RWPE1 (cell line): ENCODE measurements at regions not wholly inside any gene's neighbourhood (a gene's known extent, or its start where the extent isn't known, plus 50 kb on each side); places are given as distances from the start of the nearest gene placed in this dataset.

ENCODE experiments used
- CTCF ChIA-PET: fragments of 350-600 bp; sonication (Branson Sonifier 250); formaldehyde crosslinking; extraction: SDS; loops from one replicate; lab custom pipeline; 2021; lab: Yijun Ruan, JAX
- POLR2A ChIA-PET: fragments of 400-600 bp; formaldehyde crosslinking; extraction: SDS; loops from one replicate; lab custom pipeline; 2020; ENCODE audit warnings: antibody characterized with exemption; ENCODE audit not compliant: low non-redundant PET; lab: Yijun Ruan, JAX
- DNase-seq: peaks from one replicate; pipeline ENCODE4 v3.0.0; 2012; ENCODE audit warnings: low spot score
- H3K27ac ChIP-seq: fragments of 450-650 bp; 2 replicates; pipeline ENCODE4 v1.5.1; 2017
- TF ChIP-seq, protein P1 (sequence below): fragments of 450-650 bp; conservative IDR thresholded peaks from 2 replicates; pipeline ENCODE4 v1.5.1; 2017; ENCODE audit warnings: low read depth, mild to moderate bottlenecking

DNA sequence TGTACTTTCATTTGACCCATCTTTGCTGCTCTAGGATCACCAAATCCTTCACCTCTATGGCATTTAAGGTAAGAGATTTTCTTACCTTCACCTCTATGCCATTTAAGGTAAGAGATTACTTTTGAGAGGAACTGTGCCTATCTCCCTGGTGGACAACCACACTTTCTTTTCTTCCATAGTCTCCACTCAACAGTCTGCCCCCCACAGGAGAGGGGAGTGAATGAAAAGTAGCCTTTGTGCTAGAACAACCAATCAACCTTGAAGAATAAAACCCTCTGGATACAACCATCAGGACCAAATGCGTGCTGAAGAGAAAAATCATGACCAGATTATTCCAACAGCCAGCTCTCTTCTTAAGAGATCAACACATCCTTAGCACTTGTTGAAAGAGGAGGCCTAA is 258.6 kb upstream of the TMPO start:
- TF ChIP-seq, protein P1, sequence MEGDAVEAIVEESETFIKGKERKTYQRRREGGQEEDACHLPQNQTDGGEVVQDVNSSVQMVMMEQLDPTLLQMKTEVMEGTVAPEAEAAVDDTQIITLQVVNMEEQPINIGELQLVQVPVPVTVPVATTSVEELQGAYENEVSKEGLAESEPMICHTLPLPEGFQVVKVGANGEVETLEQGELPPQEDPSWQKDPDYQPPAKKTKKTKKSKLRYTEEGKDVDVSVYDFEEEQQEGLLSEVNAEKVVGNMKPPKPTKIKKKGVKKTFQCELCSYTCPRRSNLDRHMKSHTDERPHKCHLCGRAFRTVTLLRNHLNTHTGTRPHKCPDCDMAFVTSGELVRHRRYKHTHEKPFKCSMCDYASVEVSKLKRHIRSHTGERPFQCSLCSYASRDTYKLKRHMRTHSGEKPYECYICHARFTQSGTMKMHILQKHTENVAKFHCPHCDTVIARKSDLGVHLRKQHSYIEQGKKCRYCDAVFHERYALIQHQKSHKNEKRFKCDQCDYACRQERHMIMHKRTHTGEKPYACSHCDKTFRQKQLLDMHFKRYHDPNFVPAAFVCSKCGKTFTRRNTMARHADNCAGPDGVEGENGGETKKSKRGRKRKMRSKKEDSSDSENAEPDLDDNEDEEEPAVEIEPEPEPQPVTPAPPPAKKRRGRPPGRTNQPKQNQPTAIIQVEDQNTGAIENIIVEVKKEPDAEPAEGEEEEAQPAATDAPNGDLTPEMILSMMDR = no peak
- POLR2A ChIA-PET = no interaction called here
- CTCF ChIA-PET = no interaction called here

DNA sequence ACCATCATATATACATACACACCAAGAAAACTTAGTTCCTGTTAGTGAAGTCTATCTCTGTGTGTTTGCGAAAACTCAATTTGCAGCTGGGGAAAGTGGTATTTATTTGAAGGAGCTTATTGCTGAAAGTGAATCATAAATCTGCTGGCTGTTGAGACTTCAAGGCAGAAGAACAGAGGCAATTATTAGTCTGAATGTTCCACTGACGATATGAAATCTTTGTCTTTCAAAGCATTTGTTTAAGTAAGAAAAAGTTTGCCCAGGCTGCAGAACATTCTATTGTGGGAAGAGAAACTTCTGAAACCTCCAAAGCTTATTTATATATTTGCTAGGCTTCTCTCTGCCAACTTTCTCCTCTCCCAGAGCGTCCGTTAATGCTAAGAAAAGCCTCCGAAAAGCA is 255.7 kb upstream of the TMPO start:
- no peak overlapping the region for H3K27ac ChIP-seq
- TF ChIP-seq, protein P1 = no peak
- ChIA-PET POLR2A (no interaction called here), CTCF (no interaction called here)
- DNase-seq = no peak

More for the DNA sequence above, 258.6 kb upstream of the TMPO start:
- no peak overlapping the region for H3K27ac ChIP-seq
- no peak for DNase-seq

DNA sequence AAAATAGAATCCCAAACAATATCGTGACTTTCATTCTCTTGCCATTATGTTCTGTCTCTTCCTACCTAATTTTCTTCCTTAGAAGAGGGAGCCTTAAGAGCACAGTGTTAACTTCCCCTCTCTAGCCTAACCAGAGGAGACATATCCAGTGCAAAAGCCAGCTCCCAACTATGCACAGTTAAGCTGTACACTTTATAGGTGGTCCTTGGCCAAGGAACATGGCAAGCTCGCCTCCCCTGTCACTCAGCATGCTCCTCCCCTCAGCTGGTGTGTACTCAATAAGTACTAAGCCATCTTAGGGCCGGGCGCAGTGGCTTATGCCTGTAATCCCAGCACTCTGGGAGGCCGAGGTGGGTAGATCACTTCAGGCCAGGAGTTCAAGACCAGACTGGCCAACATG is 255.1 kb upstream of the TMPO start:
- no peak for DNase-seq
- ChIA-PET POLR2A (no interaction called here), CTCF (no interaction called here)
- TF ChIP-seq, protein P1 = no peak
- no peak overlapping the region for H3K27ac ChIP-seq

DNA sequence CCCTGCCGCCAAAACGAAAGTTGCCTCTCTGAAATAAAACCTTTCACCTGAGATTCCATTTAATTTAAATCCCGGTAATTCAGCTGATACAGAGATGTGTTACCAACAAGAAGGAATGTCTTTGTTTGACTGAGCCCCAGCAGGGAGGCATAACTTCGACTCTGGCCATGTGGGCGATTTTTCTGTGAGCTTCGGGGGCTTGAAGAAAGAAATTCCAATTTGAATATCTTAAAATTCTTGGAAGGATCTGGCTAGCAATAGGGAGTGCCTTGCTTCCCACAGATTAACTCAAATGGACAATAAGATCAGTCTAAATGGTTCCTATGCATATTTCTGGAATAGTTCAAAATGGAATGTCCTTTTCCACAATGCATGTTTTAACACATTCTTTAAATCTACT is 252.5 kb upstream of the TMPO start:
- DNase-seq = no peak
- H3K27ac ChIP-seq = no peak overlapping the region
- CTCF ChIA-PET = no interaction called here
- POLR2A ChIA-PET = no interaction called here
- TF ChIP-seq, protein P1 = no peak

DNA sequence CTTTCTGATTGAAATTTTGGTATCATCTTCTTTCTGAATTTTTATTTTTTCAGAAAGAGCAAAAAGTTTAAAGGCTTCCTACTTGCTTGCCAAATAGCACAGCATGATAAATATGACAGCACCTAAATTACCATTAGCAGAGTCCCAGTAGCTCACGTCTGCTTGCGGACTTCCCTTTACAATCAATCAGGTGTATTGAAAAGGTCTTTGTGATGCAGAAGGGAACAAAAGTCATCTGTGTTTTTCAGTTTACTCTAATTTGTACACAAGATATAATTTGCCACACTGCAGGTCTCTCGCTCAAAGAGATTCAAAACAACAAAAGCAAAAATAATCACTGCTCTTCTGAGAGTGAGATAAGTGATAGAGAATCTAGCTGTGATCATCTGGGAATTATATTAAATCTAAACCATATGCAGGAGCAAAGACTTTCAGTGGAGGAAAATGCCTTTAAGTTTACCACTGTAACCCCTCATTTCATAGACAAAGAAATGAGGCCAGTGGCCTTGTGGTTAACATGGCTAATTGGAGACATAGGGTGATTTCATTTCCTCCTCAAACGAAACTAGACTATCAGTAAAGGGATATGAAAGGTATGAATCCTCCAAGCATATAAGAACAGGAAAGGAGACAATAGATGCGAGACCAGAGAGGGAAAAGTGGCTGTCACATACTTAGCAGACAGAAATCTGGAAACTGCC is 240.8 kb upstream of the TMPO start:
- TF ChIP-seq, protein P1 = no peak
- DNase-seq = no peak
- POLR2A ChIA-PET = no interaction called here
- no peak overlapping the region for H3K27ac ChIP-seq
- CTCF ChIA-PET = no interaction called here

DNA sequence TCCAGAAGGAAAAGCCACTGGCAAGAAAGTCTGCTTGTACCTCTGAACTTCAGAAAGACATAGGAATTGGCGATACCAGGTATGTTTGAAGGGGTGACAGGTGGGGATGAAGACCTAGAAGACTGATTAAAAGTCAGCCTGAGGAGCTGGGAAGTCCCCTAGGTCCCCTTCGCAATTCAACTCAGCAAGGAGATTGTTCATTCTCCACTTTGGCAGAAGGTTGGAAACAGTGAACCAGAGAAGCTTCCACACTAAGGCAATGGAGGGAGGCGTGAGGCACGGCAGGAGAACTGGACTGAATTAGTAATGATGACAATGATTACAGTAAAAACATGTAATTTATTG is 240.3 kb upstream of the TMPO start:
- CTCF ChIA-PET = no interaction called here
- DNase-seq = no peak
- H3K27ac ChIP-seq = no peak overlapping the region
- TF ChIP-seq, protein P1 = no peak
- POLR2A ChIA-PET = no interaction called here
